WTC11 (cell line): ENCODE measurements at regions not wholly inside any gene's neighbourhood (a gene's known extent, or its start where the extent isn't known, plus 50 kb on each side); places are given as distances from the start of the nearest gene placed in this dataset.

Experiments
- ATAC-seq: fragments of 200-7000 bp; cut with Tn5 transposase; 2 replicates; pipeline ENCODE4 v1.10.0; 2021; ENCODE audit warnings: mild to moderate bottlenecking, moderate library complexity
- CTCF ChIA-PET: fragments of 300-600 bp; sonication (Branson Sonifier 250); formaldehyde crosslinking; loops from one replicate; lab custom pipeline; 2021; ENCODE audit warnings: antibody characterized with exemption; lab: Charles Lee
- POLR2A ChIA-PET: fragments of 350-600 bp; sonication (Branson Sonifier 250); formaldehyde crosslinking; loops from one replicate; lab custom pipeline; 2021; ENCODE audit warnings: antibody characterized with exemption; lab: Charles Lee
- DNase-seq: peaks from one replicate; pipeline ENCODE4 v3.0.0; 2021; ENCODE audit warnings: low spot score
- H3K27ac Mint-ChIP-seq: 2 replicates; pipeline ENCODE4 v1.8.0; 2021; ENCODE audit warnings: mixed read lengths
- H3K27me3 Mint-ChIP-seq: 2 replicates; pipeline ENCODE4 v1.8.0; 2021; ENCODE audit warnings: low read depth, mild to moderate bottlenecking, moderate library complexity, mixed read lengths
- H3K36me3 Mint-ChIP-seq: 2 replicates; pipeline ENCODE4 v1.8.0; 2021; ENCODE audit warnings: mixed read lengths
- H3K4me1 Mint-ChIP-seq: 2 replicates; pipeline ENCODE4 v1.8.0; 2022; ENCODE audit warnings: mixed read lengths
- H3K4me3 Mint-ChIP-seq: 2 replicates; pipeline ENCODE4 v1.8.0; 2021; ENCODE audit warnings: mild to moderate bottlenecking, moderate library complexity, mixed read lengths
- H3K9me3 Mint-ChIP-seq: 2 replicates; pipeline ENCODE4 v1.8.0; 2021; ENCODE audit warnings: mixed read lengths
- ATF1 ChIP-seq: sonication (generic); formaldehyde crosslinking; IDR thresholded peaks from 2 replicates; pipeline ENCODE4 v1.8.1; 2023; ENCODE audit warnings: mild to moderate bottlenecking, moderate library complexity, missing genetic modification reagents
- ETV6 ChIP-seq: sonication (generic); formaldehyde crosslinking; IDR thresholded peaks from 2 replicates; pipeline ENCODE4 v1.8.1; 2022; ENCODE audit warnings: mild to moderate bottlenecking, missing genetic modification reagents
- FOXK1 ChIP-seq: sonication (generic); formaldehyde crosslinking; IDR thresholded peaks from 2 replicates; pipeline ENCODE4 v1.8.0; 2022; ENCODE audit warnings: mild to moderate bottlenecking, moderate library complexity, missing genetic modification reagents
- GTF2I ChIP-seq: fragments of 250-450 bp; sonication (Bioruptor Pico); conservative IDR thresholded peaks from 2 replicates; pipeline ENCODE4 v1.4.0; 2021; ENCODE audit warnings: mild to moderate bottlenecking
- HMGA2 ChIP-seq: fragments of 250-450 bp; sonication (Bioruptor Pico); IDR thresholded peaks from 2 replicates; pipeline ENCODE4 v1.4.0; 2021; ENCODE audit warnings: mild to moderate bottlenecking, moderate library complexity
- JUN ChIP-seq: sonication (generic); formaldehyde crosslinking; IDR thresholded peaks from 2 replicates; pipeline ENCODE4 v1.8.0; 2023; ENCODE audit warnings: mild to moderate bottlenecking, missing genetic modification reagents
- MAX ChIP-seq: sonication (generic); formaldehyde crosslinking; IDR thresholded peaks from 2 replicates; pipeline ENCODE4 v1.8.0; 2022; ENCODE audit warnings: mild to moderate bottlenecking, missing genetic modification reagents
- MXD4 ChIP-seq: fragments of 250-450 bp; sonication (Bioruptor Pico); IDR thresholded peaks from 2 replicates; pipeline ENCODE4 v1.8.0; 2021; ENCODE audit warnings: mild to moderate bottlenecking, moderate library complexity, borderline replicate concordance
- NFATC4 ChIP-seq: fragments of 250-450 bp; sonication (Bioruptor Pico); IDR thresholded peaks from 2 replicates; pipeline ENCODE4 v1.9.0; 2021; ENCODE audit warnings: mild to moderate bottlenecking
- NFE2L1 ChIP-seq: sonication (generic); formaldehyde crosslinking; IDR thresholded peaks from 2 replicates; pipeline ENCODE4 v1.8.1; 2023; ENCODE audit warnings: missing genetic modification reagents
- PRDM15 ChIP-seq: sonication (generic); formaldehyde crosslinking; IDR thresholded peaks from 2 replicates; pipeline ENCODE4 v1.8.0; 2022; ENCODE audit warnings: missing genetic modification reagents
- PRRX2 ChIP-seq: fragments of 250-450 bp; sonication (Bioruptor Pico); IDR thresholded peaks from 2 replicates; pipeline ENCODE4 v1.8.0; 2021; ENCODE audit warnings: mild to moderate bottlenecking
- SP1 ChIP-seq: sonication (generic); formaldehyde crosslinking; conservative IDR thresholded peaks from 2 replicates; pipeline ENCODE4 v1.8.1; 2022; ENCODE audit warnings: missing genetic modification reagents
- TCF7 ChIP-seq: sonication (generic); formaldehyde crosslinking; IDR thresholded peaks from 2 replicates; pipeline ENCODE4 v1.8.0; 2022; ENCODE audit warnings: mild to moderate bottlenecking, low read depth, missing genetic modification reagents, moderate library complexity
- ZNF416 ChIP-seq: fragments of 250-450 bp; sonication (Bioruptor Pico); IDR thresholded peaks from 2 replicates; pipeline ENCODE4 v1.9.0; 2021; ENCODE audit warnings: mild to moderate bottlenecking, inconsistent platforms
- TF ChIP-seq, protein P1 (sequence below): sonication (generic); formaldehyde crosslinking; IDR thresholded peaks from 2 replicates; pipeline ENCODE4 v1.8.1; 2023; ENCODE audit warnings: mild to moderate bottlenecking, missing genetic modification reagents
- TF ChIP-seq, protein P2 (sequence below): sonication (generic); formaldehyde crosslinking; IDR thresholded peaks from 2 replicates; pipeline ENCODE4 v1.8.0; 2022; ENCODE audit warnings: mild to moderate bottlenecking, missing genetic modification reagents
- TF ChIP-seq, protein P3 (sequence below): sonication (generic); formaldehyde crosslinking; IDR thresholded peaks from 2 replicates; pipeline ENCODE4 v1.8.0; 2023; ENCODE audit warnings: missing genetic modification reagents, mild to moderate bottlenecking, borderline replicate concordance
- TF ChIP-seq, protein P4 (sequence below): sonication (generic); formaldehyde crosslinking; conservative IDR thresholded peaks from 2 replicates; pipeline ENCODE4 v1.8.1; 2023; ENCODE audit warnings: mild to moderate bottlenecking, low read depth, missing genetic modification reagents, moderate library complexity

DNA sequence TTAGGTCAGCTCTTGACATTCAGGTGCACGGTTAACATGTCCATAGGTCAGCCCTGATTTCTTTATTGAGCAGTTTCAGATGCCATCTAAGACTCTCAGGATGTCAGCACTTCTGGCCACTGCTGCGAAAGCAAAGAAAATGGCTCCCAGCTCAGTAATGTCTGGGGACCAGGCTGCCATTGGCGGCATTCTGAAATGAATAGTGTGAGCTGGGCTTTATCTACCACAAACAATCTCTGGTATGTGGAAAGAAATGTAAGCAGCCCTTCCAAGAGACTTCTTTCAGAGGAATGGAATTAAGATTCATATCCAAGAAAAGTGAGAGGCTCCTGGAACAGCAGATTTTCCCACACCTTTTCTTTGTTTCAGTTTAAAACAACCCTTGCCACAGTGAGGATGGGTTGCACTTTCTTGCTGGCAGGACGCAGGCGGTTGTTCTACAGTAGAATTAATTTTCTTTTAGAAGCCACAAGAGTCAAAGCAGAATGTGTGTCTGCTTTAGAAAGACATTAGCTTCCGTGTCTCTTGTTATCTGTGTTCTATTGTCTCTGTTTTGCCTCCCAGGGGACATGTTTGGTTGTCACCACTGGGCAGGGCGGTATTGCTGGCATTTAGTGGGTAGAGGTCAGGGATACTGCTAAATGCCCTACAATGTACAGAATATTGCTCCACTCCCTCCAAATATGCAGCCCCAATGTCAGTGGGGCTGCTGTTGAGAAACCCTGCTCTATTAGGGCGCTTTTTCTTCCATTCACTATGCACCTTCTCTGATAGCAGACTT is 149.9 kb upstream of the ANKH start:
- ATAC-seq (no peak; the same call in 1 of the 2 replicates), DNase-seq (no peak)
- POLR2A ChIA-PET, result no interaction called here
- peaks cover 6% of the 10 kb centered on the region; the same call in 1 of the 2 replicates for H3K36me3 Mint-ChIP-seq
- peaks cover 60% of the 10 kb centered on the region for H3K27me3 Mint-ChIP-seq
- CTCF ChIA-PET, result no interaction called here
- peaks cover 15% of the 10 kb centered on the region for H3K9me3 Mint-ChIP-seq
- TF ChIP-seq, protein P1, sequence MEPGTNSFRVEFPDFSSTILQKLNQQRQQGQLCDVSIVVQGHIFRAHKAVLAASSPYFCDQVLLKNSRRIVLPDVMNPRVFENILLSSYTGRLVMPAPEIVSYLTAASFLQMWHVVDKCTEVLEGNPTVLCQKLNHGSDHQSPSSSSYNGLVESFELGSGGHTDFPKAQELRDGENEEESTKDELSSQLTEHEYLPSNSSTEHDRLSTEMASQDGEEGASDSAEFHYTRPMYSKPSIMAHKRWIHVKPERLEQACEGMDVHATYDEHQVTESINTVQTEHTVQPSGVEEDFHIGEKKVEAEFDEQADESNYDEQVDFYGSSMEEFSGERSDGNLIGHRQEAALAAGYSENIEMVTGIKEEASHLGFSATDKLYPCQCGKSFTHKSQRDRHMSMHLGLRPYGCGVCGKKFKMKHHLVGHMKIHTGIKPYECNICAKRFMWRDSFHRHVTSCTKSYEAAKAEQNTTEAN (CRISPR knock-in tag), result no peak
- TF ChIP-seq GTF2I (CRISPR knock-in tag), result no peak
- no peak for TF ChIP-seq JUN (CRISPR knock-in tag)
- TF ChIP-seq TCF7 (CRISPR knock-in tag), result no peak
- no peak for TF ChIP-seq ETV6
- TF ChIP-seq HMGA2 (CRISPR knock-in tag), result no peak
- H3K27ac Mint-ChIP-seq, result no peak overlapping the region
- H3K4me3 Mint-ChIP-seq, result no peak overlapping the region
- H3K4me1 Mint-ChIP-seq, result peaks cover 18% of the 10 kb centered on the region

DNA sequence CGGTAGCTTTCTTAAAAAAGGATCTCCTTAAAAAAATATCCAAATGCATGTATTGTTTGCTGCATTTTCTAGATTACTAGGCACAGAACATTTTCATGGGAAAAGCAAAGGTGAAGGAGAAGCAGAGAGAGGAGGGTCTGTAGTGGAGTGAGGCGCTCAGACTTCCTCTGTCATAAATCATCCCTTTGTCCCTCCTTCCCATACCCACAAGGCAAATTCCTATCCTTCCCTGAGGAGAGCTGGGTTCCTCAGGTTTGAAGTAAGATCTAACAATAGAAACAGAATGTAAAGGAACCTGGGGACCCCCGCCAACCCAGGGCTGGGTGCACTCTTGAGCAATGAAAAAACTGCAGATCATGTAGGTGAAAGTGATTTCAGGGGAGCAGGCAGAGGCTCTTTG is 149.2 kb upstream of the ANKH start:
- POLR2A ChIA-PET, result no interaction called here
- ATAC-seq (peak; percentile 55), DNase-seq (no peak)
- Mint-ChIP-seq H3K4me1 (peaks cover 11% of the 10 kb centered on the region), H3K27ac (no peak overlapping the region), H3K9me3 (peaks cover 15% of the 10 kb centered on the region), H3K27me3 (peaks cover 52% of the 10 kb centered on the region), H3K36me3 (peaks cover 6% of the 10 kb centered on the region; the same call in 1 of the 2 replicates), H3K4me3 (no peak overlapping the region)
- CTCF ChIA-PET, result no interaction called here
- TF ChIP-seq, protein P2, sequence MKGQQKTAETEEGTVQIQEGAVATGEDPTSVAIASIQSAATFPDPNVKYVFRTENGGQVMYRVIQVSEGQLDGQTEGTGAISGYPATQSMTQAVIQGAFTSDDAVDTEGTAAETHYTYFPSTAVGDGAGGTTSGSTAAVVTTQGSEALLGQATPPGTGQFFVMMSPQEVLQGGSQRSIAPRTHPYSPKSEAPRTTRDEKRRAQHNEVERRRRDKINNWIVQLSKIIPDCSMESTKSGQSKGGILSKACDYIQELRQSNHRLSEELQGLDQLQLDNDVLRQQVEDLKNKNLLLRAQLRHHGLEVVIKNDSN, result no peak
- TF ChIP-seq ZNF416 (CRISPR knock-in tag) (no peak), ATF1 (CRISPR knock-in tag) (no peak), JUN (CRISPR knock-in tag) (no peak), FOXK1 (CRISPR knock-in tag) (no peak), MXD4 (CRISPR knock-in tag) (no peak), MAX (CRISPR knock-in tag) (no peak), PRDM15 (CRISPR knock-in tag) (no peak), NFE2L1 (CRISPR knock-in tag) (no peak), PRRX2 (CRISPR knock-in tag) (no peak), SP1 (CRISPR knock-in tag) (no peak), NFATC4 (CRISPR knock-in tag) (no peak)
- TF ChIP-seq, protein P3, sequence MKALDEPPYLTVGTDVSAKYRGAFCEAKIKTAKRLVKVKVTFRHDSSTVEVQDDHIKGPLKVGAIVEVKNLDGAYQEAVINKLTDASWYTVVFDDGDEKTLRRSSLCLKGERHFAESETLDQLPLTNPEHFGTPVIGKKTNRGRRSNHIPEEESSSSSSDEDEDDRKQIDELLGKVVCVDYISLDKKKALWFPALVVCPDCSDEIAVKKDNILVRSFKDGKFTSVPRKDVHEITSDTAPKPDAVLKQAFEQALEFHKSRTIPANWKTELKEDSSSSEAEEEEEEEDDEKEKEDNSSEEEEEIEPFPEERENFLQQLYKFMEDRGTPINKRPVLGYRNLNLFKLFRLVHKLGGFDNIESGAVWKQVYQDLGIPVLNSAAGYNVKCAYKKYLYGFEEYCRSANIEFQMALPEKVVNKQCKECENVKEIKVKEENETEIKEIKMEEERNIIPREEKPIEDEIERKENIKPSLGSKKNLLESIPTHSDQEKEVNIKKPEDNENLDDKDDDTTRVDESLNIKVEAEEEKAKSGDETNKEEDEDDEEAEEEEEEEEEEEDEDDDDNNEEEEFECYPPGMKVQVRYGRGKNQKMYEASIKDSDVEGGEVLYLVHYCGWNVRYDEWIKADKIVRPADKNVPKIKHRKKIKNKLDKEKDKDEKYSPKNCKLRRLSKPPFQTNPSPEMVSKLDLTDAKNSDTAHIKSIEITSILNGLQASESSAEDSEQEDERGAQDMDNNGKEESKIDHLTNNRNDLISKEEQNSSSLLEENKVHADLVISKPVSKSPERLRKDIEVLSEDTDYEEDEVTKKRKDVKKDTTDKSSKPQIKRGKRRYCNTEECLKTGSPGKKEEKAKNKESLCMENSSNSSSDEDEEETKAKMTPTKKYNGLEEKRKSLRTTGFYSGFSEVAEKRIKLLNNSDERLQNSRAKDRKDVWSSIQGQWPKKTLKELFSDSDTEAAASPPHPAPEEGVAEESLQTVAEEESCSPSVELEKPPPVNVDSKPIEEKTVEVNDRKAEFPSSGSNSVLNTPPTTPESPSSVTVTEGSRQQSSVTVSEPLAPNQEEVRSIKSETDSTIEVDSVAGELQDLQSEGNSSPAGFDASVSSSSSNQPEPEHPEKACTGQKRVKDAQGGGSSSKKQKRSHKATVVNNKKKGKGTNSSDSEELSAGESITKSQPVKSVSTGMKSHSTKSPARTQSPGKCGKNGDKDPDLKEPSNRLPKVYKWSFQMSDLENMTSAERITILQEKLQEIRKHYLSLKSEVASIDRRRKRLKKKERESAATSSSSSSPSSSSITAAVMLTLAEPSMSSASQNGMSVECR (CRISPR knock-in tag), result no peak
- TF ChIP-seq, protein P4, sequence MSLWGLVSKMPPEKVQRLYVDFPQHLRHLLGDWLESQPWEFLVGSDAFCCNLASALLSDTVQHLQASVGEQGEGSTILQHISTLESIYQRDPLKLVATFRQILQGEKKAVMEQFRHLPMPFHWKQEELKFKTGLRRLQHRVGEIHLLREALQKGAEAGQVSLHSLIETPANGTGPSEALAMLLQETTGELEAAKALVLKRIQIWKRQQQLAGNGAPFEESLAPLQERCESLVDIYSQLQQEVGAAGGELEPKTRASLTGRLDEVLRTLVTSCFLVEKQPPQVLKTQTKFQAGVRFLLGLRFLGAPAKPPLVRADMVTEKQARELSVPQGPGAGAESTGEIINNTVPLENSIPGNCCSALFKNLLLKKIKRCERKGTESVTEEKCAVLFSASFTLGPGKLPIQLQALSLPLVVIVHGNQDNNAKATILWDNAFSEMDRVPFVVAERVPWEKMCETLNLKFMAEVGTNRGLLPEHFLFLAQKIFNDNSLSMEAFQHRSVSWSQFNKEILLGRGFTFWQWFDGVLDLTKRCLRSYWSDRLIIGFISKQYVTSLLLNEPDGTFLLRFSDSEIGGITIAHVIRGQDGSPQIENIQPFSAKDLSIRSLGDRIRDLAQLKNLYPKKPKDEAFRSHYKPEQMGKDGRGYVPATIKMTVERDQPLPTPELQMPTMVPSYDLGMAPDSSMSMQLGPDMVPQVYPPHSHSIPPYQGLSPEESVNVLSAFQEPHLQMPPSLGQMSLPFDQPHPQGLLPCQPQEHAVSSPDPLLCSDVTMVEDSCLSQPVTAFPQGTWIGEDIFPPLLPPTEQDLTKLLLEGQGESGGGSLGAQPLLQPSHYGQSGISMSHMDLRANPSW, result no peak
- TF ChIP-seq, protein P1 (CRISPR knock-in tag), result no peak
